Cardiac muscle cell (in vitro differentiated cells and primary cell): ENCODE measurements at regions not wholly inside any gene's neighbourhood (a gene's known extent, or its start where the extent isn't known, plus 50 kb on each side); places are given as distances from the start of the nearest gene placed in this dataset.

Experiments
- DNase-seq, 2 donors: peaks; one replicate each; pipeline versions ENCODE4 v3.0.0 to v3.0.0-alpha.2; 2010 to 2017; ENCODE audit warnings: low read depth in 1 of 2, low spot score in 1 of 2
- H3K27ac ChIP-seq: fragments of 200-600 bp; sonication (generic); 2 replicates; pipeline ENCODE4 v1.5.1; 2016
- H3K27me3 ChIP-seq: fragments of 200-600 bp; sonication (generic); 2 replicates; pipeline ENCODE4 v1.6.0; 2016; ENCODE audit warnings: control low read depth
- H3K36me3 ChIP-seq: fragments of 200-600 bp; sonication (generic); 2 replicates; pipeline ENCODE4 v1.5.1; 2016; ENCODE audit warnings: control low read depth
- H3K4me1 ChIP-seq: fragments of 200-600 bp; sonication (generic); 2 replicates; pipeline ENCODE4 v1.8.1; 2017; ENCODE audit warnings: low read depth, mild to moderate bottlenecking, mixed run types
- H3K4me3 ChIP-seq: fragments of 200-600 bp; sonication (generic); 2 replicates; pipeline ENCODE4 v1.5.1; 2016; ENCODE audit warnings: mild to moderate bottlenecking
- H3K9me3 ChIP-seq: fragments of 200-600 bp; sonication (generic); 2 replicates; pipeline ENCODE4 v1.5.1; 2017; ENCODE audit warnings: low read depth, mild to moderate bottlenecking, control low read depth
- CTCF ChIP-seq: IDR thresholded peaks from 2 replicates; pipeline ENCODE4 v1.5.1; 2012; ENCODE audit warnings: low read depth, mild to moderate bottlenecking, low read length

GRCh38 chr1:88043834-88044233, 640.2 kb upstream of the PKN2 start:
- Histone ChIP-seq H3K4me1 (peaks cover 1% of the 10 kb centered on the region), H3K4me3 (no peak overlapping the region), H3K27me3 (no peaks in the 10 kb centered on the region), H3K9me3 (no peaks in the 10 kb centered on the region), H3K27ac (no peak overlapping the region), H3K36me3 (no peaks in the 10 kb centered on the region)
- no peak for DNase-seq
- TF ChIP-seq CTCF, result no peak

GRCh38 chr1:88052167-88052566, 631.9 kb upstream of the PKN2 start:
- Histone ChIP-seq H3K27ac (no peak overlapping the region), H3K4me3 (no peak overlapping the region), H3K36me3 (no peaks in the 10 kb centered on the region), H3K4me1 (peaks cover 36% of the 10 kb centered on the region), H3K9me3 (no peaks in the 10 kb centered on the region), H3K27me3 (no peaks in the 10 kb centered on the region)
- no peak for TF ChIP-seq CTCF
- no peak for DNase-seq

DNA sequence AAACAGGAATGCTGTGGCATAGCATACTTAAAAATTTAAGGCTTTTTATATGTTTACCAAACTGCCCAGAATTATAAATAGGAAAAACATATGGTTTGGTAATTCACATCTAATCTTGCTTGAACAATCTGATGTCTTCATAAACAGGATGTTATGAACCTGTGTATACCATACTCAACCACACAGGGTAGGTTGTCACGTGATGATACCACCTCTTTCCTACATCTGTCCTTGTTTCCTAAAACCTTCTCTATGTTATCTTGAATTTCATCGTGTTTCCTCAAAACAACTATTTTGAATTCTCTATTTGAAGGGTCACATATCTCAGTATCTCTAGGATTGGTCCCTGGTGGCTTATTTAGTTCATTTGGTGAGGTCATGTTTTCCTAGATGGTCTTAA, 631.0 kb upstream of the PKN2 start:
- H3K9me3 ChIP-seq, result no peaks in the 10 kb centered on the region
- no peak overlapping the region for H3K27ac ChIP-seq
- H3K36me3 ChIP-seq, result no peaks in the 10 kb centered on the region
- no peak overlapping the region for H3K4me3 ChIP-seq
- no peaks in the 10 kb centered on the region for H3K27me3 ChIP-seq
- peaks cover 36% of the 10 kb centered on the region for H3K4me1 ChIP-seq
- no peak for TF ChIP-seq CTCF
- no peak for DNase-seq

GRCh38 chr1:88056881-88057280, 627.2 kb upstream of the PKN2 start:
- Histone ChIP-seq H3K4me3 (no peak overlapping the region), H3K9me3 (no peaks in the 10 kb centered on the region)

GRCh38 chr1:88058205-88058604, 625.9 kb upstream of the PKN2 start:
- Histone ChIP-seq H3K36me3 (no peaks in the 10 kb centered on the region), H3K4me1 (peaks cover 15% of the 10 kb centered on the region), H3K27ac (no peak overlapping the region), H3K9me3 (no peaks in the 10 kb centered on the region), H3K27me3 (no peaks in the 10 kb centered on the region), H3K4me3 (no peak overlapping the region)
- no peak for DNase-seq
- no peak for TF ChIP-seq CTCF

More at GRCh38 chr1:88056881-88057280, 627.2 kb upstream of the PKN2 start:
- Histone ChIP-seq H3K27ac (no peak overlapping the region), H3K27me3 (no peaks in the 10 kb centered on the region), H3K36me3 (no peaks in the 10 kb centered on the region), H3K4me1 (peaks cover 15% of the 10 kb centered on the region)
- no peak for DNase-seq
- no peak for TF ChIP-seq CTCF

DNA sequence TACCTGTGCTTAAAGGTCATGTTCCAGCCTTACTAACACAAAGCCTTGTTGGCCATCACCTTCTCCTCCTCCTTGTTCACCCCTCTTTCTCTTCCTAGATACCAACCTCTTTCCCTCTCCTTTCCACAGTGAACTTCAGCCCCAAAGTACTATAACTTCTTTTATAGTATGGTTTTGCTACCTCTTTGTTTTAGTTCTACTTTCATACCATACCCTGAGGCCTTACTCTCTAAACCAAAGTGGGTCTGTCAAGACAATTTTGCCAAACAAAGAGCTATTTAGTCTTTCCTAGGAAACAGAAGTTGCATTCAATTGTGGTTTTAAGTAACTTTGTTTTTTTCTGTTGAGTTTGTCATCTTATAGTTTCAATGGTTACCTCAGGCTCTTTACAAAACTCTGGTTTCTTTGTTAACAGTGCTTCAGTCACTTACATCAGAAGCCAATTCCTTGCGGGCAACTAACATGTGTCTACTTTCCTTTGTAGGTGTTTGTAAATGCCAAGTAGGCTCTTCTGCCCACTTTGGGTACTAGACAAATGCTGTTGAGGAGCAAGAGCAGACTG, 623.9 kb upstream of the PKN2 start:
- no peak for TF ChIP-seq CTCF
- no peak overlapping the region for H3K4me3 ChIP-seq
- H3K36me3 ChIP-seq, result no peaks in the 10 kb centered on the region
- no peak overlapping the region for H3K27ac ChIP-seq
- H3K4me1 ChIP-seq, result peaks cover 15% of the 10 kb centered on the region
- no peaks in the 10 kb centered on the region for H3K9me3 ChIP-seq
- no peak for DNase-seq
- H3K27me3 ChIP-seq, result no peaks in the 10 kb centered on the region
